RPMI8226 (cell line): ENCODE measurements at regions not wholly inside any gene's neighbourhood (a gene's known extent, or its start where the extent isn't known, plus 50 kb on each side); places are given as distances from the start of the nearest gene placed in this dataset.
A peak's percentile ranks its signal among the peaks of the same experiment; 100 is the strongest.

ENCODE experiments used
- DNase-seq: peaks from one replicate; pipeline ENCODE4 v3.0.0-alpha.2; 2015

- peak; percentile 11 for DNase-seq
Measured at GRCh38 chr9:117546894-117547678, 132.2 kb upstream of the ASTN2 start.

- DNase-seq: no peak
Measured at GRCh38 chr9:117545846-117546245, 131.0 kb upstream of the ASTN2 start.

GRCh38 chr9:117543089-117543488 is 128.2 kb upstream of the ASTN2 start:
- DNase-seq: no peak

- no peak for DNase-seq
Measured at GRCh38 chr9:117542021-117542420, 127.2 kb upstream of the ASTN2 start.

- DNase-seq: no peak
Measured at GRCh38 chr9:117541181-117541580, 126.3 kb upstream of the ASTN2 start.

- DNase-seq: no peak
Measured at GRCh38 chr9:117535973-117536372, 121.1 kb upstream of the ASTN2 start.

GRCh38 chr9:117535434-117535833 is 120.6 kb upstream of the ASTN2 start:
- no peak for DNase-seq

GRCh38 chr9:117528225-117528624 is 113.4 kb upstream of the ASTN2 start:
- no peak for DNase-seq

GRCh38 chr9:117526674-117527073 is 111.8 kb upstream of the ASTN2 start:
- no peak for DNase-seq

GRCh38 chr9:117523531-117524153 is 108.8 kb upstream of the ASTN2 start:
- no peak for DNase-seq

GRCh38 chr9:117521293-117521692 is 106.4 kb upstream of the ASTN2 start:
- DNase-seq: no peak

GRCh38 chr9:117516676-117517632 is 102.1 kb upstream of the ASTN2 start:
- no peak for DNase-seq

GRCh38 chr9:117511852-117512481 is 97.1 kb upstream of the ASTN2 start:
- no peak for DNase-seq

- no peak for DNase-seq
Measured at GRCh38 chr9:117496307-117496706, 81.5 kb upstream of the ASTN2 start.

GRCh38 chr9:117494401-117495090 is 79.7 kb upstream of the ASTN2 start:
- no peak for DNase-seq

- no peak for DNase-seq
Measured at GRCh38 chr9:117492476-117492875, 77.6 kb upstream of the ASTN2 start.

- DNase-seq: no peak
Measured at GRCh38 chr9:117491491-117491890, 76.6 kb upstream of the ASTN2 start.

GRCh38 chr9:117490199-117490598 is 75.3 kb upstream of the ASTN2 start:
- DNase-seq: no peak

- no peak for DNase-seq
Measured at GRCh38 chr9:117488659-117489058, 73.8 kb upstream of the ASTN2 start.

- peak; percentile 57 for DNase-seq
Measured at GRCh38 chr9:117487555-117488175, 72.8 kb upstream of the ASTN2 start.

GRCh38 chr9:117486426-117486825 is 71.6 kb upstream of the ASTN2 start:
- DNase-seq: no peak

- no peak for DNase-seq
Measured at GRCh38 chr9:117485176-117485575, 70.3 kb upstream of the ASTN2 start.
